ENCODE measurements at regions not wholly inside any gene's neighbourhood (a gene's known extent, or its start where the extent isn't known, plus 50 kb on each side); places are given as distances from the start of the nearest gene placed in this dataset.

DNA sequence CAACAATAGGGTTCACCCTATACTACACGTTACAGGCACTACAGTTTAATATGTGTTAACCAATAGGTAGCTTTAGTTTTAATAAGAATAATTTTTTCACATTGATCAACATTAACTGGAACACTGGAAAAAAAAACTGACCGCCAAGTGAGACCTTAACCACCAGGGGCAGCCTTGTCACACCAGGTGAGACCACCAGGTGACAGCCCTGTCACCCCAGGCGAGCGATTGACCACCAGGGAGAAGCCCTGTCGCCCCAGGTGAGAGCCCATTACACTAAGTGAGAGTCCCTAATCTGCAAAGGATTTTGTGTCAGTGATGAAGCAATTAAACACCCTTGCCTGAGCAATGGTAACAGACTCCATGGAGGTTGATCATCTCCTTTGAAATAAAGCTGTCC lies 75.4 kb upstream of the SYK start:
- Histone ChIP-seq H3K36me3 (ENCODE audit: control insufficient read depth, insufficient read depth, low read length) (no peaks in the 10 kb centered on the region), H3K4me3 (ENCODE audit: low read depth, low read length) (no peak overlapping the region), H3K27me3 (ENCODE audit: control insufficient read depth, insufficient read depth, low read length) (no peaks in the 10 kb centered on the region)
- TF ChIP-seq, protein P1, sequence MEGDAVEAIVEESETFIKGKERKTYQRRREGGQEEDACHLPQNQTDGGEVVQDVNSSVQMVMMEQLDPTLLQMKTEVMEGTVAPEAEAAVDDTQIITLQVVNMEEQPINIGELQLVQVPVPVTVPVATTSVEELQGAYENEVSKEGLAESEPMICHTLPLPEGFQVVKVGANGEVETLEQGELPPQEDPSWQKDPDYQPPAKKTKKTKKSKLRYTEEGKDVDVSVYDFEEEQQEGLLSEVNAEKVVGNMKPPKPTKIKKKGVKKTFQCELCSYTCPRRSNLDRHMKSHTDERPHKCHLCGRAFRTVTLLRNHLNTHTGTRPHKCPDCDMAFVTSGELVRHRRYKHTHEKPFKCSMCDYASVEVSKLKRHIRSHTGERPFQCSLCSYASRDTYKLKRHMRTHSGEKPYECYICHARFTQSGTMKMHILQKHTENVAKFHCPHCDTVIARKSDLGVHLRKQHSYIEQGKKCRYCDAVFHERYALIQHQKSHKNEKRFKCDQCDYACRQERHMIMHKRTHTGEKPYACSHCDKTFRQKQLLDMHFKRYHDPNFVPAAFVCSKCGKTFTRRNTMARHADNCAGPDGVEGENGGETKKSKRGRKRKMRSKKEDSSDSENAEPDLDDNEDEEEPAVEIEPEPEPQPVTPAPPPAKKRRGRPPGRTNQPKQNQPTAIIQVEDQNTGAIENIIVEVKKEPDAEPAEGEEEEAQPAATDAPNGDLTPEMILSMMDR (IDR thresholded peaks at IDR 0.05; ENCODE audit: insufficient read depth, low read length, poor library complexity, severe bottlenecking) = peak; percentile 28
- no peak for DNase-seq (ENCODE audit: low read depth)

DNA sequence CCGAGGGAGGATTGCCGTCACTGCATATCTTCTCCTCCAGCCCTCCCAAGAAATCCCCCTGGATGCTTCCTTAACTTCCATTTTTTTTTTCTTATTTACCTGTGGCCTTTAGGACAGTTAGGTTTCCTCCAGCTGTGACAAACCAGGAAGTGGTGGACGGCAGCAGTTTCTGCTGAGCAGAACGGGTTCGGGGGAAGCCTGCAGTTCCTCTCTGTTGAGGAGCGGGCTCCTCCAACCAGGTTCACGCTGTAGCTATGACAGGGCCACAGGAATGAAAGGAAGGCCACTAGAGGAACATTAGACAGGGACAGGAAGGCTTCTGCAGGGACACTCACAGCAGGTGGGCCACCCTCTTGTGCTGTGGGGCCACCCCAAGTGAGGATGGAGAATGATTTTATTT lies 76.7 kb upstream of the SYK start:
- TF ChIP-seq, protein P1 (IDR thresholded peaks at IDR 0.05; ENCODE audit: insufficient read depth, low read length, poor library complexity, severe bottlenecking) = no peak
- no peaks in the 10 kb centered on the region for H3K27me3 ChIP-seq (ENCODE audit: control insufficient read depth, insufficient read depth, low read length)
- DNase-seq (ENCODE audit: low read depth) = no peak
- no peaks in the 10 kb centered on the region for H3K36me3 ChIP-seq (ENCODE audit: control insufficient read depth, insufficient read depth, low read length)
- no peak overlapping the region for H3K4me3 ChIP-seq (ENCODE audit: low read depth, low read length)

DNA sequence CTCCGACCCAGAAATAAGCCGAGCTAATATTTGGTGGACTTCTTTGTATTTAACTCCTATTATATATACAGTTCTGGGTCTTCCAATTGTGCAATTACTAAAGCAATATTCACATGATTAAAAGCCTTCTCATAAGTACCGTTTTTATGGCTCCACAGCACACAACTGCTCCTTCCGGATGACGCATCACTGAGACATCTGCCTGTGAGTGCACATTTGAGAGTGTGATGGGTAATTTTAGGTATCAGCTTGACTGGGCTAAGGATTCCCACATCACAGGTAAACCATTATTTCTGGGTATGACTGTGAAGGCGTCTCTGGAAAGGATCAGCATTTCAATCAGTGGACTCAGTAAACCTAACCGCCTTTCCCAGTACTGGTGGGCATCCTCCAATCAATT lies 77.5 kb upstream of the SYK start:
- H3K27me3 ChIP-seq (ENCODE audit: control insufficient read depth, insufficient read depth, low read length) = no peaks in the 10 kb centered on the region
- no peak for DNase-seq (ENCODE audit: low read depth)
- H3K36me3 ChIP-seq (ENCODE audit: control insufficient read depth, insufficient read depth, low read length) = no peaks in the 10 kb centered on the region
- TF ChIP-seq, protein P1 (IDR thresholded peaks at IDR 0.05; ENCODE audit: insufficient read depth, low read length, poor library complexity, severe bottlenecking) = no peak
- H3K4me3 ChIP-seq (ENCODE audit: low read depth, low read length) = no peak overlapping the region

DNA sequence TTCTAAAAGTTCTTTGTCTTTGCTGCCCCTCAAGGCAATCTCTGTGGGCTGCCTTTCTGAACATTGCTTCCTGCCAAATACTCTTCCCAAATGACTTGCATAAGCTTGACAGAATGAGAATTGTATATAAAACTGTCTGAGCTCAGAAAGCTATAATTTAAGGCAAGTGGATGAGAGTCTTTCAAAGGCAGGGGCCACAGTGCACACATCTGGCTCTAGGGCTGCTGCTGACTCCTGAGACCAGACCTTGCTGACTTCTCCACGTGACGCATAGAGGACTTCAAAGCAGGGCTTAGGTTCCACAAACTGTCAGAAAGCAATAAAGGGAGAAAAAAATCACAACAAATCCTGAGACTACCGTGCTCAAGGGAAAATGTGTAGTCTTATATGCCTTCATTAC lies 79.4 kb upstream of the DIRAS2 start:
- Histone ChIP-seq H3K27me3 (ENCODE audit: control insufficient read depth, insufficient read depth, low read length) (no peaks in the 10 kb centered on the region), H3K4me3 (ENCODE audit: low read depth, low read length) (no peak overlapping the region), H3K36me3 (ENCODE audit: control insufficient read depth, insufficient read depth, low read length) (no peaks in the 10 kb centered on the region)
- DNase-seq (ENCODE audit: low read depth) = no peak
- TF ChIP-seq, protein P1 (IDR thresholded peaks at IDR 0.05; ENCODE audit: insufficient read depth, low read length, poor library complexity, severe bottlenecking) = no peak

DNA sequence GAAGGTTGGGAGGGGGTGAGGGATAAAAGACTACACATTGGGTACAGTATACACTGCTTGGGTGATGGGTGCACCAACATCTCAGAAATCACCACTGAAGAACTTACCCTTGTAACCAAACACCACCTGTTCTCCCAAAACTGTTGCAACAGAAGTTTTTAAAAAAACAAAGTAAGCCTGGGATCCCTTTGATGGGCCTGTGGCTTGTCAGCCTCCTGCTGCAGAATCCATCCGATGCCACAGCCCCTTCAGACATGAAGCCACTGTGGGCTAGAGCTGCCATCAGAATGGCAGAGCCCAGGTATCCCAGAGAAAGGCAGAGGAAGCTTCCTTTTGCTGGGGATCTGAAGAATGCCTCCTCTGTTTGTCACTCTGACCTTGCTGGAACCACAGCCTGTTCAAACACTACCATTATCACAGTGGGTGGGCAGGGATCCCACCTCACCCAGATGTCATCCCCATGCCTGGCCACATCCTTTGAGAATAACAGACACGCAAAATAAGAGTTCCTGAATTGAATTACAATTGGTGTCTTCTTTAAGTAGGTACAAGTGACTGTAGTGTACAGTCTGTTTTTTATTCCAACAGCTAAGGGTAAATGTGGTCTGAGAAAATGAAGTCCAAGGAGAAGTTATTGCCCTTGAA lies 78.1 kb upstream of the DIRAS2 start:
- TF ChIP-seq, protein P1 (IDR thresholded peaks at IDR 0.05; ENCODE audit: insufficient read depth, low read length, poor library complexity, severe bottlenecking) = no peak
- DNase-seq (ENCODE audit: low read depth) = no peak
- H3K36me3 ChIP-seq (ENCODE audit: control insufficient read depth, insufficient read depth, low read length) = no peaks in the 10 kb centered on the region
- H3K4me3 ChIP-seq (ENCODE audit: low read depth, low read length) = no peak overlapping the region
- no peaks in the 10 kb centered on the region for H3K27me3 ChIP-seq (ENCODE audit: control insufficient read depth, insufficient read depth, low read length)

DNA sequence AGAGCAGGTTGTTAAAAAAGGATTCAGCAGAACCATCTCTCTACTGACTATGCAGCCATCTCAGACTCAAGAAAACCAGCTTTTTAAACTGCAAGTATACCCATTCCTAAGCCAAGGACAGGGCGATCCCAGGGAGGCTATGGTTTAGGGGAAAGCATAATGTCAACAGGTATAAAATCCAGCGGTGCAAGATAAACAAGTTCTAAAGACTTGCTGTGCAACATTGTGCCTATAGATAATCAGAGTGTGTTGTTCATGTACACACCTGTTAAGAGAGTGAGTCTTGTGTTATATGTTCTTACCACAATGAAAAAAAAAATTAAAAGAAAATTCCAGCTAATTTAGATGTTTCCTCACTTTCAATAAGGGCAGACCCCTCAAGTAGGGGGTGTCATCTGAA lies 63.6 kb upstream of the DIRAS2 start:
- Histone ChIP-seq H3K4me3 (ENCODE audit: low read depth, low read length) (no peak overlapping the region), H3K36me3 (ENCODE audit: control insufficient read depth, insufficient read depth, low read length) (no peaks in the 10 kb centered on the region), H3K27me3 (ENCODE audit: control insufficient read depth, insufficient read depth, low read length) (no peaks in the 10 kb centered on the region)
- no peak for DNase-seq (ENCODE audit: low read depth)
- TF ChIP-seq, protein P1 (IDR thresholded peaks at IDR 0.05; ENCODE audit: insufficient read depth, low read length, poor library complexity, severe bottlenecking) = no peak
